ENCODE measurements at regions not wholly inside any gene's neighbourhood (a gene's known extent, or its start where the extent isn't known, plus 50 kb on each side); places are given as distances from the start of the nearest gene placed in this dataset.

DNA sequence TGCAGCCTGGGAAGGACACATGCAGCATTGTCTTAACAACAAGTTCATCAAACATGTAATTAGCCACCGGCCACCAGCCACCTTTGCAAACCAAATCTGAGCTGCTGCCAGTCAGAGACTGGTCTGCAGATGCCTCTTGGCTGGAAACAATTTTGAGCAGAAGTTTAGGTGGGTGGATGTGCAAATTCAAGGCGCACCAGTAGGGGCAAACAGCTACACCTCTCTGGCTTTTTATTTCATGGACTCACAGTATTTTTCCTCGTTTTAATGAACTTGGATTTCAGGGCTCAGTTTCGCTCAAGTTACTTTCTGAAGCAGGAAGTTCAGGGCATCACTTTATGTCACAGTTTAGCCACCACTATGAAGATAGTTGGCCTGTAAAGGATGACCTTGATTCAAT lies 94.3 kb downstream of the OTX2 start:
- no peak for TF ChIP-seq ZNF324 (CRISPR knock-in tag; IDR thresholded peaks at IDR 0.05)
- TF ChIP-seq BHLHE40 (IDR thresholded peaks at IDR 0.05; ENCODE audit: low read length): no peak
- no peak for TF ChIP-seq TAF1 (IDR thresholded peaks at IDR 0.05; ENCODE audit: control insufficient read depth, extremely low read depth, insufficient read depth, low read length, severe bottlenecking)
- TF ChIP-seq, protein P1, sequence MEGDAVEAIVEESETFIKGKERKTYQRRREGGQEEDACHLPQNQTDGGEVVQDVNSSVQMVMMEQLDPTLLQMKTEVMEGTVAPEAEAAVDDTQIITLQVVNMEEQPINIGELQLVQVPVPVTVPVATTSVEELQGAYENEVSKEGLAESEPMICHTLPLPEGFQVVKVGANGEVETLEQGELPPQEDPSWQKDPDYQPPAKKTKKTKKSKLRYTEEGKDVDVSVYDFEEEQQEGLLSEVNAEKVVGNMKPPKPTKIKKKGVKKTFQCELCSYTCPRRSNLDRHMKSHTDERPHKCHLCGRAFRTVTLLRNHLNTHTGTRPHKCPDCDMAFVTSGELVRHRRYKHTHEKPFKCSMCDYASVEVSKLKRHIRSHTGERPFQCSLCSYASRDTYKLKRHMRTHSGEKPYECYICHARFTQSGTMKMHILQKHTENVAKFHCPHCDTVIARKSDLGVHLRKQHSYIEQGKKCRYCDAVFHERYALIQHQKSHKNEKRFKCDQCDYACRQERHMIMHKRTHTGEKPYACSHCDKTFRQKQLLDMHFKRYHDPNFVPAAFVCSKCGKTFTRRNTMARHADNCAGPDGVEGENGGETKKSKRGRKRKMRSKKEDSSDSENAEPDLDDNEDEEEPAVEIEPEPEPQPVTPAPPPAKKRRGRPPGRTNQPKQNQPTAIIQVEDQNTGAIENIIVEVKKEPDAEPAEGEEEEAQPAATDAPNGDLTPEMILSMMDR (IDR thresholded peaks at IDR 0.05 in 2 of 3, conservative IDR thresholded peaks at IDR 0.05 in 1 of 3; ENCODE audit: insufficient read depth in 2 of 3, low read depth in 1 of 3, low read length in 3 of 3): no peak
- TF ChIP-seq, protein P2, sequence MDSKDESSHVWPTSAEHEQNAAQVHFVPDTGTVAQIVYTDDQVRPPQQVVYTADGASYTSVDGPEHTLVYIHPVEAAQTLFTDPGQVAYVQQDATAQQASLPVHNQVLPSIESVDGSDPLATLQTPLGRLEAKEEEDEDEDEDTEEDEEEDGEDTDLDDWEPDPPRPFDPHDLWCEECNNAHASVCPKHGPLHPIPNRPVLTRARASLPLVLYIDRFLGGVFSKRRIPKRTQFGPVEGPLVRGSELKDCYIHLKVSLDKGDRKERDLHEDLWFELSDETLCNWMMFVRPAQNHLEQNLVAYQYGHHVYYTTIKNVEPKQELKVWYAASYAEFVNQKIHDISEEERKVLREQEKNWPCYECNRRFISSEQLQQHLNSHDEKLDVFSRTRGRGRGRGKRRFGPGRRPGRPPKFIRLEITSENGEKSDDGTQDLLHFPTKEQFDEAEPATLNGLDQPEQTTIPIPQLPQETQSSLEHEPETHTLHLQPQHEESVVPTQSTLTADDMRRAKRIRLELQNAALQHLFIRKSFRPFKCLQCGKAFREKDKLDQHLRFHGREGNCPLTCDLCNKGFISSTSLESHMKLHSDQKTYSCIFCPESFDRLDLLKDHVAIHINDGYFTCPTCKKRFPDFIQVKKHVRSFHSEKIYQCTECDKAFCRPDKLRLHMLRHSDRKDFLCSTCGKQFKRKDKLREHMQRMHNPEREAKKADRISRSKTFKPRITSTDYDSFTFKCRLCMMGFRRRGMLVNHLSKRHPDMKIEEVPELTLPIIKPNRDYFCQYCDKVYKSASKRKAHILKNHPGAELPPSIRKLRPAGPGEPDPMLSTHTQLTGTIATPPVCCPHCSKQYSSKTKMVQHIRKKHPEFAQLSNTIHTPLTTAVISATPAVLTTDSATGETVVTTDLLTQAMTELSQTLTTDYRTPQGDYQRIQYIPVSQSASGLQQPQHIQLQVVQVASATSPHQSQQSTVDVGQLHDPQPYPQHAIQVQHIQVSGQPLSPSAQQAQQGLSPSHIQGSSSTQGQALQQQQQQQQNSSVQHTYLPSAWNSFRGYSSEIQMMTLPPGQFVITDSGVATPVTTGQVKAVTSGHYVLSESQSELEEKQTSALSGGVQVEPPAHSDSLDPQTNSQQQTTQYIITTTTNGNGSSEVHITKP (IDR thresholded peaks at IDR 0.05; ENCODE audit: partially characterized antibody): no peak
- no peak for TF ChIP-seq KAT2B (IDR thresholded peaks at IDR 0.05; ENCODE audit: low read depth, low read length)
- TF ChIP-seq ELF4 (CRISPR knock-in tag; IDR thresholded peaks at IDR 0.05): no peak
- TF ChIP-seq, protein P3, sequence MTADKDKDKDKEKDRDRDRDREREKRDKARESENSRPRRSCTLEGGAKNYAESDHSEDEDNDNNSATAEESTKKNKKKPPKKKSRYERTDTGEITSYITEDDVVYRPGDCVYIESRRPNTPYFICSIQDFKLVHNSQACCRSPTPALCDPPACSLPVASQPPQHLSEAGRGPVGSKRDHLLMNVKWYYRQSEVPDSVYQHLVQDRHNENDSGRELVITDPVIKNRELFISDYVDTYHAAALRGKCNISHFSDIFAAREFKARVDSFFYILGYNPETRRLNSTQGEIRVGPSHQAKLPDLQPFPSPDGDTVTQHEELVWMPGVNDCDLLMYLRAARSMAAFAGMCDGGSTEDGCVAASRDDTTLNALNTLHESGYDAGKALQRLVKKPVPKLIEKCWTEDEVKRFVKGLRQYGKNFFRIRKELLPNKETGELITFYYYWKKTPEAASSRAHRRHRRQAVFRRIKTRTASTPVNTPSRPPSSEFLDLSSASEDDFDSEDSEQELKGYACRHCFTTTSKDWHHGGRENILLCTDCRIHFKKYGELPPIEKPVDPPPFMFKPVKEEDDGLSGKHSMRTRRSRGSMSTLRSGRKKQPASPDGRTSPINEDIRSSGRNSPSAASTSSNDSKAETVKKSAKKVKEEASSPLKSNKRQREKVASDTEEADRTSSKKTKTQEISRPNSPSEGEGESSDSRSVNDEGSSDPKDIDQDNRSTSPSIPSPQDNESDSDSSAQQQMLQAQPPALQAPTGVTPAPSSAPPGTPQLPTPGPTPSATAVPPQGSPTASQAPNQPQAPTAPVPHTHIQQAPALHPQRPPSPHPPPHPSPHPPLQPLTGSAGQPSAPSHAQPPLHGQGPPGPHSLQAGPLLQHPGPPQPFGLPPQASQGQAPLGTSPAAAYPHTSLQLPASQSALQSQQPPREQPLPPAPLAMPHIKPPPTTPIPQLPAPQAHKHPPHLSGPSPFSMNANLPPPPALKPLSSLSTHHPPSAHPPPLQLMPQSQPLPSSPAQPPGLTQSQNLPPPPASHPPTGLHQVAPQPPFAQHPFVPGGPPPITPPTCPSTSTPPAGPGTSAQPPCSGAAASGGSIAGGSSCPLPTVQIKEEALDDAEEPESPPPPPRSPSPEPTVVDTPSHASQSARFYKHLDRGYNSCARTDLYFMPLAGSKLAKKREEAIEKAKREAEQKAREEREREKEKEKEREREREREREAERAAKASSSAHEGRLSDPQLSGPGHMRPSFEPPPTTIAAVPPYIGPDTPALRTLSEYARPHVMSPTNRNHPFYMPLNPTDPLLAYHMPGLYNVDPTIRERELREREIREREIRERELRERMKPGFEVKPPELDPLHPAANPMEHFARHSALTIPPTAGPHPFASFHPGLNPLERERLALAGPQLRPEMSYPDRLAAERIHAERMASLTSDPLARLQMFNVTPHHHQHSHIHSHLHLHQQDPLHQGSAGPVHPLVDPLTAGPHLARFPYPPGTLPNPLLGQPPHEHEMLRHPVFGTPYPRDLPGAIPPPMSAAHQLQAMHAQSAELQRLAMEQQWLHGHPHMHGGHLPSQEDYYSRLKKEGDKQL (CRISPR knock-in tag; IDR thresholded peaks at IDR 0.05; ENCODE audit: borderline replicate concordance): no peak
- no peak for TF ChIP-seq SMARCA4 (IDR thresholded peaks at IDR 0.05)
- no peak for TF ChIP-seq NR2F6 (CRISPR knock-in tag; IDR thresholded peaks at IDR 0.05)
- no peak for TF ChIP-seq EP300 (IDR thresholded peaks at IDR 0.05; ENCODE audit: low read length)
- TF ChIP-seq PTTG1 (tag; IDR thresholded peaks at IDR 0.05; ENCODE audit: low read depth): no peak
- TF ChIP-seq MXI1 (IDR thresholded peaks at IDR 0.05; ENCODE audit: low read depth, low read length): no peak
- TF ChIP-seq, protein P4, sequence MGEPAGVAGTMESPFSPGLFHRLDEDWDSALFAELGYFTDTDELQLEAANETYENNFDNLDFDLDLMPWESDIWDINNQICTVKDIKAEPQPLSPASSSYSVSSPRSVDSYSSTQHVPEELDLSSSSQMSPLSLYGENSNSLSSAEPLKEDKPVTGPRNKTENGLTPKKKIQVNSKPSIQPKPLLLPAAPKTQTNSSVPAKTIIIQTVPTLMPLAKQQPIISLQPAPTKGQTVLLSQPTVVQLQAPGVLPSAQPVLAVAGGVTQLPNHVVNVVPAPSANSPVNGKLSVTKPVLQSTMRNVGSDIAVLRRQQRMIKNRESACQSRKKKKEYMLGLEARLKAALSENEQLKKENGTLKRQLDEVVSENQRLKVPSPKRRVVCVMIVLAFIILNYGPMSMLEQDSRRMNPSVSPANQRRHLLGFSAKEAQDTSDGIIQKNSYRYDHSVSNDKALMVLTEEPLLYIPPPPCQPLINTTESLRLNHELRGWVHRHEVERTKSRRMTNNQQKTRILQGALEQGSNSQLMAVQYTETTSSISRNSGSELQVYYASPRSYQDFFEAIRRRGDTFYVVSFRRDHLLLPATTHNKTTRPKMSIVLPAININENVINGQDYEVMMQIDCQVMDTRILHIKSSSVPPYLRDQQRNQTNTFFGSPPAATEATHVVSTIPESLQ (CRISPR knock-in tag; IDR thresholded peaks at IDR 0.05): no peak

Data from K562 (cell line).